Right renal cortex interstitium (tissue), 3 donors: ENCODE measurements at regions not wholly inside any gene's neighbourhood (a gene's known extent, or its start where the extent isn't known, plus 50 kb on each side); places are given as distances from the start of the nearest gene placed in this dataset.
"Not testable (repeated sequence)": the region's sequence is repeated elsewhere in the genome, so short reads cannot be mapped to it uniquely, and the experiment has no call there.

ENCODE experiments used
- DNase-seq, 3 donors: peaks; one replicate each; pipeline ENCODE4 v3.0.0-alpha.2; 2013; ENCODE audit warnings: low read depth in 3 of 3, low spot score in 2 of 3

DNA sequence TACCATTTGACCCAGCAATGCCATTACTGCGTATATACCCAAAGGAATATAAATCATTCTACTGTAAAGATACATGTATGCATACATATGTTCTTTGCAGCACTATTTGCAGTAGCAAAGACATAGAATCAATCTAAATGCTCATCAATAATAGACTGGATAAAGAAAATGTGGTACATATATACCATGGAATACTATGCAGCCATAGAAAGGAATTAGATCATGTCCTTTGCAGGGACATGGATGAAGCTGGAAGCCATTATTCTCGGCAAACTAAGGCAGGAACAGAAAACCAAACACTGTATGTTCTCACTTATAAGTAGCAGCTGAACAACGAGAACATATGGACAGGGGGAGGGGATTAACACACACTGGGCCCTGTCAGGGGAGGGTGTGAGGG, 54.8 kb upstream of the ZNF30 start:
- DNase-seq, result not testable (repeated sequence)

DNA sequence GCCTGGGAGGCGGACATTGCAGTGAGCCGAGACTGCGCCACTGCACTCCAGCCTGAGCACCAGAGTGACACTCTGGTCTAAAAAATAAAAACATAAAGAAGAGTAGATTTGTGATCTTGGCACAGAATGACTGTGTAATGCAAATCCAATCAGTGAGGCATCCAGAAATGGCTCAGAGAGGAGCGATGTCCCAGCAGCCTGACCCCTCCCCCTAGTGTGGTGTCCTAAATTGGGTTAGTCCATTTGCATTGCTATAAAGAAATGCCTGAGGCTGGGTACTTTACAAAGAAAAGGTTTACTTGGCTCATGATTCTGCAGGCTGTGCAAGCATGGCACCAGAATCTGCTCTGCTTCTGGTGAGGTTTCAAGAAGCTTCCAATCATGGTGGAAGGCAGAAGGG, 59.1 kb upstream of the ZNF30 start:
- DNase-seq, result no peak

DNA sequence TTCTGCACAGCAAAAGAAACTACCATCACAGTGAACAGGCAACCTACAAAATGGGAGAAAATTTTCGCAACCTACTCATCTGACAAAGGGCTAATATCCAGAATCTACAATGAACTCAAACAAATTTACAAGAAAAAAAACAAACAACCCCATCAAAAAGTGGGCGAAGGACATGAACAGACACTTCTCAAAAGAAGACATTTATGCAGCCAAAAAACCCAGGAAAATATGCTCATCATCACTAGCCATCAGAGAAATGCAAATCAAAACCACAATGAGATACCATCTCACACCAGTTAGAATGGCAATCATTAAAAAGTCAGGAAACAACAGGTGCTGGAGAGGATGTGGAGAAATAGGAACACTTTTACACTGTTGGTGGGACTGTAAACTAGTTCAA, 61.5 kb upstream of the ZNF30 start:
- not testable (repeated sequence) for DNase-seq

DNA sequence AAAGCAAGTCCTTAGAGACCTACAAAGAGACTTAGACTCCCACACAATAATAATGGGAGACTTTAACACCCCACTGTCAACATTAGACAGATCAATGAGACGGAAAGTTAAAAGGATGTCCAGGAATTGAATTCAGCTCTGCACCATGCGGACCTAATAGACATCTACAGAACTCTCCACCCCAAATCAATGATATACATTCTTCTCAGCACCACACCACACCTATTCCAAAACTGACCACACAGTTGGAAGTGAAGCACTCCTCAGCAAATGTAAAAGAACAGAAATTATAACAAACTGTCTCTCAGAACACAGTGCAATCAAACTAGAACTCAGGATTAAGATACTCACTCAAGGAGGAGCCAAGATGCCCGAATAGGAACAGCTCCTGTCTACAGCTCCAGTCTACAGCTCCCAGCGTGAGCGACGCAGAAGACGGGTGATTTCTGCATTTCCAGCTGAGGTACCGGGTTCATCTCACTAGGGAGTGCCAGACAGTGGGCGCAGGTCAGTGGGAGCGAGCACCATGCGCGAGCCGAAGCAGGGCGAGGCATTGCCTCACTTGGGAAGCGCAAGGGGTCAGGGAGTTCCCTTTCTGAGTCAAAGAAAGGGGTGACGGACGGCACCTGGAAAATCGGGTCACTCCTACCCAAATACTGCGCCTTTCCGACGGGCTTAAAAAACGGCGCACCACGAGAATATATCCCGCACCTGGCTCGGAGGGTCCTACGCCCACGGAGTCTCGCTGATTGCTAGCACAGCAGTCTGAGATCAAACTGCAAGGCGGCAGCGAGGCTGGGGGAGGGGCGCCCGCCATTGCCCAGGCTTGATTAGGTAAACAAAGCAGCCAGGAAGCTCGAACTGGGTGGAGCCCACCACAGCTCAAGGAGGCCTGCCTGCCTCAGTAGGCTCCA, 66.6 kb upstream of the ZNF30 start:
- not testable (repeated sequence) for DNase-seq

DNA sequence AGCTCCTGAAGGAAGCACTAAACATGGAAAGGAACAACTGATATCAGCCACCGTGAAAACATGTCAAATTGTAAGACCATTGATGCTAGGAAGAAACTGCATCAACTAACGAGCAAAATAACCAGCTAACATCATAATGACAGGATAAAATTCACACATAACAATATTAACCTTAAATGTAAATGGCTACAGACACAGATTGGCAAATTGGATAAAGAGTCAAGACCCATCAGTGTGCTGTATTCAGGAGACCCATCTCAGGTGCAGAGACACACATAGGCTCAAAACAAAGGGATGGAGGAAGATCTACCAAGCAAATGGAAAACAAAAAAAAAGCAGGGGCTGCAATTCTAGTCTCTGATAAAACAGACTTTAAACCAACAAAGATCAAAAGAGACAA, 67.4 kb upstream of the ZNF30 start:
- DNase-seq, result not testable (repeated sequence)

DNA sequence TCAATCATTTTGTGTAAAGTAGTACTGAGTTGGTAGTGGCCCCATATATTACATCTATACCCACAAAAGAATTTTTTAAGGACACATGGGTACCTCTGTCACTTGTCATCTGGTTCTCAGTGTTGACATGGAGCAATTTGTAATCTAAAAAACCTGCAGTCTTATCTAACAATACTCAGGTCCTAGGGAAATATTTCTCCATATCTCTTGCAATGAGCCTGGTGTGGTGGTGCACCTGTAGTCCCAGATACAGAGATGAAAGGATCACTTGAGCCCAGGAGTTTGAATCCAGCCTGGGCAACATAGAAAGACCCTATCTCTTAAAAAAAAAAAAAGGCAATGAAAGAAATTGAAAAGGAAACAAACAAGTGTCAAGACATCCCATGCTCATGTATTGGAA, 70.7 kb upstream of the ZNF30 start:
- DNase-seq, result no peak

DNA sequence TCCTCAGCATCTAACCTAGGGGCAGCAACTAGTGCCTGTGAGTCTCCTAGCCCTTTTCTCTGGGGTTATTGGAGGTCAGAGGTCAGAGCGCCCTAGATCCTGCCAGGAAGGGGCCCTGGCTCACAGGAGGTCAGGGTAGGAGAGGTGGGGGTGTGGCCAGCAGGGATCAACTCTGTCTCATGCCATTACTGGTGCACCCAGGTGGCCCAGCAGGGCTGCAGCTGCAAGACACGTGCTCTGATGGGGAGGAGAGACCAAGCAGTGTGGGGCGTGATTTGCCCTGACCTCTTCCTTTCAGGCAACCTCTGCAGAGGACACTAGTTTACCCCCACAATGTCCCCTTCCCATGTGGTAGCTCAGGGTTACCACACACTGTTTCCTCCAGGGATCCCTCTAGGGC, 73.3 kb upstream of the ZNF30 start:
- no peak for DNase-seq

DNA sequence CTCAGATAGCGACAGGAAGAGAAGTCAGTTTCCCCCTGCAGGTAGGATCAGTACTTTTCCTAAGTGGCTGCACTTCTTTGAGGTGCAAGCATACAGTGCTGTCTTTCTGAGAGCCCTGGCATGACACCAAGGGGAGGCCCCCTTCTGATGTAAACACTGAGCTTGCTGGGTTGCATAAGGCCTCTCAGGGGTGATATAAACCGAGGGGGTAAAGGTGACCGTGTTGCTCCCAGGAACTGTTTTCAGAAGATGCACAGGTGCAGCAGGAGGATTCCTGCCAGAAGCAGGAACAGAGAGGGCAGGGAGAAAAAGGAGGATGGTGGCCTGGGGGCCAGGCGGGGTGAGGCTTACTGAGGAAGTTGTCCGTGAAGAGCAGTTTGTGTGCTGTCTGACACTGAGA, 74.0 kb upstream of the ZNF30 start:
- DNase-seq, result no peak

DNA sequence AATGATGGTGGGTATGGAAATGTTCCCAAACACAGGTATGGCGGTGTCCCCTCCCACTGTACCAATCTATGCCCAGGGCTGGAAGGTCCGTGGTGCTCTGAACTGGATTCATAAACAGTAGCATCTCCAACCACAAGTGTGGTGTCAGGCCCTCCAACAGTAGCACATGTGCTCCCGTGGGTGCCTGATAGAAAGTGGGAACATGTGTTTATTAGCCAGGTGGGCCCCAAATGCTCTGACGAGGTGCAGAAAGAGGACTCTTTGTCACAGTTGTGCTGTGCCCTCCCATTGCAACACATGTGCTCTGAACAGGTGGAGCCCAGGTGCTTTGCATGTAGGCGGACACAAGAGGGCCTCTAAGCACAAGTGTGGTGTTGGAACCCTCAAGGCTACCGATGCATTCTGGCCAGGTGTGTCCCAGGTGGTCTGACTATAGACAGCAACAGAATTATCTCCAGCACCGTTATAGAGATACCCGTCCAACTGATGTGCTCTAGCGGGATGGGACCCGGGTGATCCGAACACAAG, 75.4 kb upstream of the ZNF30 start:
- DNase-seq, result no peak

DNA sequence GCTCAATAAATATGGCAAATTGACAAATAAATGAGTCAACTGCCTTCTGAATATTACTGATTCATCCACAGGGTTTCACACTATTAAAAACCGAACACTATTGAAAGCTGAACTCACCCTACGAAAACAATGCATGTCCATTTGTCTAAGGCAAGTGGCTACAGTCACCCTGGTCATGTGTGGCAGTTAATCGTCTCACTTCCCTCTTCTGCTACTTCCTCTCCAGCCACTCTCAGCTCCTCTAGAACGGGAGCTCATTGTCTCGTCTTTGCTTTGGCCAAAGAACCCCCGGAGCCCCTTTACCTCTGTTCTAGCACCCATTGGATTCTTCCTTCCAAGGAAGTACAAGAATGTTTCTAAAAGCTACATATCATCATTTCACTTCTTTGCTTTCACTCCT, 74.4 kb upstream of the ZNF599 start:
- no peak for DNase-seq

DNA sequence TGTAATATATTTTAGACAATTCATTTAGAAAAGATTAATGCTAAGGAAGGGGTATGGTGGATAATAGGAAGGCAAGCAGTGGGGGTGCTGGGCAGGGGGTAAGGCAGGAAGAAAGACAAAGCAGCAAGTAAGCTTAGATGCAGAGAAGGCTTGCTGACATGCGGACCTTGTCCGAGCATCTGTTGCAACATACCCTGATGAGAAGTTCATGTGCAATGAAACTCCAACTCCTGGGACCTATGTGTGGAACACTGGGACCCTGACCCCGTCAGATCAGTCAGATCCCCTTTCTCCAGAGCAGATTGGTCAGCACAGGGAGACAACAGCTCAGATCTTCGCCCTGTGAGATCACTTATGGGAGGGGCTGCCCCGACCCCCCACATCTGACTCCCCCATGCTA, 71.3 kb upstream of the ZNF599 start:
- DNase-seq, result no peak

DNA sequence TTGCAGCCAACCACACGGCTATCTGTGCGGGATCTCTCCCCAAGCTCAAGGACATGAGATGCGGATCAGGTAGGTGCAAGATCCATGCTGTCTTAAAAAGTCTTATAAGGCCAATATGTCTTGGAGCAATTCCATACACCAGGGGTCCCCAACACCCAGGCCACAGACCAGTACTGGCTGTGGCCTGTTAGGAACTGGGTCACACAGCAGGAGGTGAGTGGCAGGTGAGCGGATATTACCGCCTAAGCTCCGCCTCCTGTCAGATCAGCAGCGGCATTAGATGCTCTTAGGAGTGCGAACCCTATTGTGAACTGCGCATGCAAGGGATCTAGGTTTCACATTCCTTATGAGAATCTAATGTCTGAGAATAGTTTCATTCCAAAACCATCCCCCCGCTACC, 68.8 kb upstream of the ZNF599 start:
- no peak for DNase-seq

DNA sequence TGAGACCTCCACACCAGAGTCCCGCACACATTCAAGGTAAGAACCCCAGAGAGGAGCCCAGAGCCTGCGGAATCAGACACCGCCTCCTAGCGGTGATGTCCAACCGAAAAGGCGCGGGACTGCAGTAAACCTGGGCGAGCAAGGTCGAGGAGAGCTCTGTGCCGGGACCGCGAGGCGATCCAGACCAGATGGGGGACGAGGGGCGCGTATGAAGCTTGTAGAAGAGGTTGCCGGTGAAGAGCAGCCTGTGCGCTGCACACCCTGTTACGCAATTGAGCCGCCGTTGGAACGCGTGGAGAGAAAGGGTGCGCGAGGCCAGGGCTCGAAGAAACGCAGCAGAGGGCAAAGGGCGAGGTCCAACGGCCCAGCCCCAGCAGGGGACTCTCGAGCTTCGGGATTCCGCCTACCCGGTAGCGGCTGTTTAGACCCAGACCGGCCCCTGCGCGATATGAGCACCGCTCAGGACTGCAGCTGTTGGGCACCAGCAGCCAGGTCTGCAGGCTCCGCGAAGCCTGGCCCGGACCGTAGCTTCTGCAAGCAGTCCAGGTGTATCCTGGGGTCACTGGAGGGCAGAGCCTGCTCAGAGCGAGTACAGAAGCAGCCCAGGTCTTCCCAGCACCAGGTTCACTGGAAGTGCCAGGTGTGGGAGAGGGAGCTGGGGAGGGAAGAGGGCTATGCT, 65.9 kb upstream of the ZNF599 start:
- peak; percentile 12 to 21 (median 13) for DNase-seq

DNA sequence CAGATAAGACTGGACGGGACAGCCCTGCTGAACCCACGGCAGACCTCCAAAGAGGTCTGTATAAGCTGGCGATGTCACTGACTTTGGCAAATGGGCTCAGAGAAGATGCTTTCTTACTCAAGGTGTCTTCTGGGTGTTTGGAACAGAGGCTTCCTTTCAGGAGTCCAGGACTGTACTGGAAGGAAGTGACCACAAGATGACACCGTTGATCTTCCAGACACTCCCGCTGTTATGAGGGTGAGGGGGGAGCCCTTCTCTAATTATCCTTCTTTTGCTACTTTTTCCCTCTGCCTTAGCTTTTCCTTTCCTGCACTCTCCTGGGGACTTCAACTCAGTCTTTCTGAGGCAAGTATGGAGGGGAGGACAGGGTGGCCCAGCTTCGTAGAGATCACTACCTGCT, 65.2 kb upstream of the ZNF599 start:
- DNase-seq, result no peak

DNA sequence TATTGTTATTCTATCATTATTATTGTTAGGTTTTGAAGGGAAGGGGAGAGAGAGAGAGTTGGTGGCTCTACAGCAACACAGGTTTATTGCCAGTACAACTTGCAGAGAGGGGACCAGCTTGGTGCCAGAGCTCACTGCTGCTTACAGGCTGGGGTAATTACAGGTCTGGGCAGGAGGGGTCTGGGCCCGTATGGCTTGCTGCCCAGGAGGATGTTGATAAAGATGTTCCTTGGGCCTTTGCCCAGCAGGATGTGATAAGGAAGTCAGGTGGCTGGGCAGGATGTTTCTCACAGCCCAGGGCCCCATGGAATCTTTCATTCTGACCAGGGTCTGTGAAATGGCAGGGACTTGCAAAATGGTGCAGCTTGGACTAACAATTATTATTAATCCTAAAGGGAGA, 64.2 kb upstream of the ZNF599 start:
- DNase-seq, result no peak

DNA sequence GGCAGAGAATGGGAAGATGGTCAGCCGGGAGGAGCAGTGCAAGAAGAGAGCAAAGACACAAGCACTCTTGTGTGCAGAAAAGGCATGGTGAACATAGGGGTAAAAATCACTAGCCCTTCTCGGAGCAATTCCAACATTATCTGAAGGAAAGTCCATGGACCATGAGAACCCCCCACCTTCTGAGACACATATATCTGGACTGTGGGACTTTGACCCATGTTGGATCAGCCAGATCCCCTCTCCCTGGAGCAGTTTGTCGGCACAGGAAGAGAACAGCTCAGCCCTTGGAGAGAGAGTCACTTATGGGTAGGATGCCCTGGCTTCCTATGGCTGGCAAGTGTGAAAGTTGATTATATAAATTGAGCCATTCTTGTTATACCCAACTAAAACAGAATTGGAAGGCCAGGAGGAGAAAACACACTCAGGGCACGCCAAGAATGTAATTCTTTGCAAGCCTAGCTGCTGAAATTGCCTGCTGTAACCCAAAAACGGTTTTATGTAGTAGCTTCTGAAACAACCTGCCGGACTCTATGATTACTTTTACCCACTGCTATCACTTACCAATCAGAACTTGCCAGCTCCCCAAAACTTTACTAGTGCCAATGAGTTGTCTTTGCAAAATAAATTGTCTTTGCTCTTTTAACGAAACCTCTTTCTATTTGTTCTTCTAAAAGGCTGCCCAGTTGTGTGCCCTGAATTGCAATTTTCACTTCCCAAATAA, 62.8 kb upstream of the ZNF599 start:
- DNase-seq, result no peak

DNA sequence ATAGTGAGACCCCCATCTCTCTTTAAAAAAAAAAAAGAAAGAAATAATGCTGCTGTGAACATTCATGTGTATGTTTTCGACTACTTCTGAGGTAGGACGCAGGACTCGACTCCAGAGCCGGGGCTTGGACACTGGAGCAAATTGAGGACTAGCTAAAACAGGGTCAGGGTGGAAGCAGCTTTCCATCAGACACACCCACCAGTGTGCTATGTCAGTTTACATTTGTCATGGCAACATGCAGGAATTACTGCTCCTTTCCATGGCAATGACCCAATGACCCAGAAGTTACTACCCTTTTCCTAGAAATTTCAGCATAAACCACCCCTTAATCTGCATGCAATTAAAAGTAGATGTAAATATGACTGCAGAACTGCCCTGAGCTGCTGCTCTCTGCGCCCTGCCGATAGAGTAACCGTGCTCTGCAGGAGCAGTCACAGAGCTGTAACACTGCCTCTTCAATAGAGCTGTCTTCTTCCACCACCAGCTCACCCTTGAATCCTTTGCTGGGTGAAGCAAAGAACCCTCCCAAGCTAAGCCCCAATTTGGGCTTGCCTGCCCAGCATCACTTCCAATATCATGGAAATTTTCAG, 61.6 kb upstream of the ZNF599 start:
- no peak for DNase-seq

DNA sequence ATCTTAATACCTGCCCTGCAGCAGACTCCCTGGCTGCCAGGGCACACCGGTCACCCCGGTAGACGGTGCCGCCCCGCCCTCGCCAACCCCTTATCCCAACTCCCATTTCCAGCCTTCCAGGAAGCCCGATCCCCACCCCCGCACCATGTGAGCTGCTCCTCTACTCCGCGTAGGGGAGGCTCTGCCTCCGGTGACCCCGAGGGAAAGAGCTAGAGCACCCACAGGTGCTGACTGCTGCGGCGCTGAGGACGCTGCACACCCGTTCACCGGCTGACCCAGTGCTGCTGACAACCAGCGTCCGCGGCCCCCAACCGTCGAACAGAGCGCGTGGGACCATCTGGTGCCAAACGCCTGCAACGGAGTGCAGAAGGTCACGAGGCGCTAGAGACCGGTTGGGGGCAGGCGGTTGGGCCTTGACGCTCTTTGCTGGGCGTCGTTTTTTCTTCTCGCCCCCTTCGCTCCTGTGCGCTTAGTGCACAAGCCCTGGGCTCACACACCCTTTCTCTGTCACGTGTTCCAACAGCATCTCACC, 59.6 kb upstream of the ZNF599 start:
- no peak for DNase-seq

DNA sequence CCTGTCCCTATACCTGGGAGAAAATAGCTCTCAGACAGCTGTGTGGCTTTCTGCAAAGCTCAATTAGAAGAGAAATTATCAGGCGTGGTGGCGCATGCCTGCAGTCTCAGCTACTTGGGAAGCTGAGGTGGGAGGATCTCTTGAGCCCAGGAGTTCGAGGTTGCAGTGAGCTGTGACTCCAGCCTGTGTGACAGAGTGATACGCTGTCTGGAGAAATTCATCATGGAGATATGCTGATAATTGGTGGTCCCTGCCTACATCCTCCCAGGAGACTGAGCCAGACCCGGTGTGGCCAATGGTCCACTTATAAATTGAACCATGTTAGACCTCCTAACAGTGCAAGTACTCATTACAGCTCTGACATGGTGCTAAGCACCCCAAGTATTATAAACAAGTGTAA, 58.7 kb upstream of the ZNF599 start:
- no peak for DNase-seq

DNA sequence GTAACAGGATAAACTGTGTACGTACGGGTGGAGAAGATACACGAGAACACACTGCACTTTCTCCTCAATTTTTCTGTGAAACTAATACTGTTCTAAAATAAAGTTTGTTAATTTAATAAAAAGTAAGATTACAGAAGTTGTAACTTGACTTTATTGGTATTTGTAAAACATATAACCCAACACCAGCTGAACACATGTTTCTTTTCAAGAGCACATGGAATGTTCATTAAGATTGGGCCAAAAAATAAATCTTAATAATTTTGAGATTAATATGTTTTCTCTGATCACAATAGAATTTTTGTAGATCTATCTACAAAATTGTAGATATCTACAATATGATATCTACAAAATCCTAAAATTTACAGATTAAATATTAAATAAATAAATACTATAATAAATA, 55.1 kb upstream of the ZNF599 start:
- DNase-seq, result no peak

DNA sequence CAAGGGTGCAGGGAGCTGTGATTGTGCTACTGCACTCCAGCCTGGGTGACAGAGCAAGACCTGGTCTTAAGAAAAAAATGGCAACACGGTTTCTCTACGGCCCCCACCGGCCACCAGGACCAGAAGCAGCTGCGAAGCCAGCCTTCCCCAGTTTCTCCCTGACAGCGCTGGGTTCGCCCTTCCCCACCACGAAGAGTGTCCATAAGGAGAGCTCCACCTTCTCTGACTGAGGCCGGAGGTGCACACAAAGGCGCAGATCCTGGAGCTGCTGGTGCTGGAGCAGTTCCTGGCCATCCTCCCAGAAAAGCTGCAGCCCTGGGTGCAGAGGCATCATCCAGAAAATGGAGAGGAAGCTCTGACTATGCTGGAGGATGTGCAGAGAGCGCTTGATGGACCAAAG, 52.2 kb upstream of the ZNF599 start:
- no peak for DNase-seq
